ENCODE measurements at regions not wholly inside any gene's neighbourhood (a gene's known extent, or its start where the extent isn't known, plus 50 kb on each side); places are given as distances from the start of the nearest gene placed in this dataset.

DNA sequence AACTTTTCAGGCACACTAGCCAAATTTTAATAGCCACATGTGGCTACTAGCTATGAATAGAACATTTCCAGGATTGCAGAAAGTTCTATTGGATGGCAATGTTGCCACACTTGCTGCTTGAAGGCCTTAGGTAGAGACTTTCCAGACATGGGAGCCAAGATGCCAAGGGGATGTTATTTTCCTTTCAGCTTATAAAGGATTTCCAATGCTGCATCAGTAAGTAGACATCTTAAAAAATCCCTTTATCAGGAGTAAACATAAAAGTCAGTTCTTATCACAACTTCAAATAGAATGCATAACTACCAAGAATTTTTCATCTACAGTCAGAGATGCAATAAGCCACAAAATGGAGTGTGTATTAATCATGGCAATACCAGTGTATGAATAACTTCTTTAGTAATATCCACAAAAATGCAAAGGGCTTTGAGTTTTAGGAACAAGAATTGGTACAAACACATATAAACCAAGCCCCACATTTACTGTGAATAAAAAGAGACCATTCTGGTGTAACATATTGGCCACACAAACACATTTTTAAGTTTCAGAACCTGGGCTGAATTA lies 457.1 kb upstream of the ADAMTS9 start:
- TF ChIP-seq, protein P1, sequence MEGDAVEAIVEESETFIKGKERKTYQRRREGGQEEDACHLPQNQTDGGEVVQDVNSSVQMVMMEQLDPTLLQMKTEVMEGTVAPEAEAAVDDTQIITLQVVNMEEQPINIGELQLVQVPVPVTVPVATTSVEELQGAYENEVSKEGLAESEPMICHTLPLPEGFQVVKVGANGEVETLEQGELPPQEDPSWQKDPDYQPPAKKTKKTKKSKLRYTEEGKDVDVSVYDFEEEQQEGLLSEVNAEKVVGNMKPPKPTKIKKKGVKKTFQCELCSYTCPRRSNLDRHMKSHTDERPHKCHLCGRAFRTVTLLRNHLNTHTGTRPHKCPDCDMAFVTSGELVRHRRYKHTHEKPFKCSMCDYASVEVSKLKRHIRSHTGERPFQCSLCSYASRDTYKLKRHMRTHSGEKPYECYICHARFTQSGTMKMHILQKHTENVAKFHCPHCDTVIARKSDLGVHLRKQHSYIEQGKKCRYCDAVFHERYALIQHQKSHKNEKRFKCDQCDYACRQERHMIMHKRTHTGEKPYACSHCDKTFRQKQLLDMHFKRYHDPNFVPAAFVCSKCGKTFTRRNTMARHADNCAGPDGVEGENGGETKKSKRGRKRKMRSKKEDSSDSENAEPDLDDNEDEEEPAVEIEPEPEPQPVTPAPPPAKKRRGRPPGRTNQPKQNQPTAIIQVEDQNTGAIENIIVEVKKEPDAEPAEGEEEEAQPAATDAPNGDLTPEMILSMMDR (IDR thresholded peaks at IDR 0.05; ENCODE audit: insufficient read depth, low read depth, low read length): no peak
- no peak for TF ChIP-seq EZH2 (IDR thresholded peaks at IDR 0.05; ENCODE audit: insufficient read depth, low read length)
